WTC11 (cell line): ENCODE measurements at regions not wholly inside any gene's neighbourhood (a gene's known extent, or its start where the extent isn't known, plus 50 kb on each side); places are given as distances from the start of the nearest gene placed in this dataset.

Source experiments
- ATAC-seq: fragments of 200-7000 bp; cut with Tn5 transposase; 2 replicates; pipeline ENCODE4 v1.10.0; 2021; ENCODE audit warnings: mild to moderate bottlenecking, moderate library complexity
- CTCF ChIA-PET: fragments of 300-600 bp; sonication (Branson Sonifier 250); formaldehyde crosslinking; loops from one replicate; lab custom pipeline; 2021; ENCODE audit warnings: antibody characterized with exemption; lab: Charles Lee
- POLR2A ChIA-PET: fragments of 350-600 bp; sonication (Branson Sonifier 250); formaldehyde crosslinking; loops from one replicate; lab custom pipeline; 2021; ENCODE audit warnings: antibody characterized with exemption; lab: Charles Lee
- DNase-seq: peaks from one replicate; pipeline ENCODE4 v3.0.0; 2021; ENCODE audit warnings: low spot score
- H3K27ac Mint-ChIP-seq: 2 replicates; pipeline ENCODE4 v1.8.0; 2021; ENCODE audit warnings: mixed read lengths
- H3K27me3 Mint-ChIP-seq: 2 replicates; pipeline ENCODE4 v1.8.0; 2021; ENCODE audit warnings: low read depth, mild to moderate bottlenecking, moderate library complexity, mixed read lengths
- H3K36me3 Mint-ChIP-seq: 2 replicates; pipeline ENCODE4 v1.8.0; 2021; ENCODE audit warnings: mixed read lengths
- H3K4me1 Mint-ChIP-seq: 2 replicates; pipeline ENCODE4 v1.8.0; 2022; ENCODE audit warnings: mixed read lengths
- H3K4me3 Mint-ChIP-seq: 2 replicates; pipeline ENCODE4 v1.8.0; 2021; ENCODE audit warnings: mild to moderate bottlenecking, moderate library complexity, mixed read lengths
- H3K9me3 Mint-ChIP-seq: 2 replicates; pipeline ENCODE4 v1.8.0; 2021; ENCODE audit warnings: mixed read lengths
- CREM ChIP-seq: sonication (generic); formaldehyde crosslinking; IDR thresholded peaks from 2 replicates; pipeline ENCODE4 v1.8.1; 2022; ENCODE audit warnings: mild to moderate bottlenecking, missing genetic modification reagents, moderate library complexity
- ELF4 ChIP-seq: sonication (generic); formaldehyde crosslinking; IDR thresholded peaks from 2 replicates; pipeline ENCODE4 v1.8.1; 2022; ENCODE audit warnings: low read depth, mild to moderate bottlenecking, moderate library complexity, missing genetic modification reagents
- EMX1 ChIP-seq: fragments of 250-450 bp; sonication (Bioruptor Pico); IDR thresholded peaks from 2 replicates; pipeline ENCODE4 v1.8.0; 2021; ENCODE audit warnings: mild to moderate bottlenecking
- ESRRA ChIP-seq: sonication (generic); formaldehyde crosslinking; IDR thresholded peaks from 2 replicates; pipeline ENCODE4 v1.8.1; 2022; ENCODE audit warnings: mild to moderate bottlenecking, missing genetic modification reagents, borderline replicate concordance
- MXD4 ChIP-seq: fragments of 250-450 bp; sonication (Bioruptor Pico); IDR thresholded peaks from 2 replicates; pipeline ENCODE4 v1.8.0; 2021; ENCODE audit warnings: mild to moderate bottlenecking, moderate library complexity, borderline replicate concordance
- NFYB ChIP-seq: sonication (generic); formaldehyde crosslinking; conservative IDR thresholded peaks from 2 replicates; pipeline ENCODE4 v1.8.0; 2022; ENCODE audit warnings: low read depth, missing genetic modification reagents
- SMAD3 ChIP-seq: sonication (generic); formaldehyde crosslinking; IDR thresholded peaks from 2 replicates; pipeline ENCODE4 v1.8.0; 2022; ENCODE audit warnings: missing genetic modification reagents, mild to moderate bottlenecking, borderline replicate concordance
- TCF7 ChIP-seq: sonication (generic); formaldehyde crosslinking; IDR thresholded peaks from 2 replicates; pipeline ENCODE4 v1.8.0; 2022; ENCODE audit warnings: mild to moderate bottlenecking, low read depth, missing genetic modification reagents, moderate library complexity
- TP53 ChIP-seq: sonication (generic); formaldehyde crosslinking; IDR thresholded peaks from 2 replicates; pipeline ENCODE4 v1.8.1; 2023; ENCODE audit warnings: mild to moderate bottlenecking, missing genetic modification reagents
- ZBTB21 ChIP-seq: sonication (generic); formaldehyde crosslinking; IDR thresholded peaks from 2 replicates; pipeline ENCODE4 v1.8.1; 2023; ENCODE audit warnings: mild to moderate bottlenecking, missing genetic modification reagents, borderline replicate concordance
- ZNF396 ChIP-seq: fragments of 250-450 bp; sonication (Bioruptor Pico); IDR thresholded peaks from 2 replicates; pipeline ENCODE4 v1.8.0; 2021; ENCODE audit warnings: mild to moderate bottlenecking, moderate library complexity, borderline replicate concordance
- TF ChIP-seq, protein P1 (sequence below): fragments of 250-450 bp; sonication (Bioruptor Pico); conservative IDR thresholded peaks from 2 replicates; pipeline ENCODE4 v1.9.0; 2021; ENCODE audit warnings: mild to moderate bottlenecking
- TF ChIP-seq, protein P2 (sequence below): sonication (generic); formaldehyde crosslinking; IDR thresholded peaks from 2 replicates; pipeline ENCODE4 v1.8.0; 2023; ENCODE audit warnings: mild to moderate bottlenecking, missing genetic modification reagents
- TF ChIP-seq, protein P3 (sequence below): sonication (generic); formaldehyde crosslinking; IDR thresholded peaks from 2 replicates; pipeline ENCODE4 v1.8.1; 2022; ENCODE audit warnings: mild to moderate bottlenecking, missing genetic modification reagents, moderate library complexity, borderline replicate concordance
- TF ChIP-seq, protein P4 (sequence below): sonication (generic); formaldehyde crosslinking; IDR thresholded peaks from 2 replicates; pipeline ENCODE4 v1.8.0; 2022; ENCODE audit warnings: mild to moderate bottlenecking, missing genetic modification reagents
- TF ChIP-seq, protein P5 (sequence below): sonication (generic); formaldehyde crosslinking; IDR thresholded peaks from 2 replicates; pipeline ENCODE4 v1.8.1; 2022; ENCODE audit warnings: low read depth, missing genetic modification reagents, borderline replicate concordance
- TF ChIP-seq, protein P6 (sequence below): sonication (generic); formaldehyde crosslinking; IDR thresholded peaks from 2 replicates; pipeline ENCODE4 v1.8.1; 2023; ENCODE audit warnings: mild to moderate bottlenecking, missing genetic modification reagents, moderate library complexity
- TF ChIP-seq, protein P7 (sequence below): sonication (generic); formaldehyde crosslinking; IDR thresholded peaks from 2 replicates; pipeline ENCODE4 v1.8.0; 2022; ENCODE audit warnings: mild to moderate bottlenecking, missing genetic modification reagents
- TF ChIP-seq, protein P8 (sequence below): sonication (generic); formaldehyde crosslinking; IDR thresholded peaks from 2 replicates; pipeline ENCODE4 v1.8.1; 2022; ENCODE audit warnings: low read depth, mild to moderate bottlenecking, moderate library complexity, missing genetic modification reagents, borderline replicate concordance

DNA sequence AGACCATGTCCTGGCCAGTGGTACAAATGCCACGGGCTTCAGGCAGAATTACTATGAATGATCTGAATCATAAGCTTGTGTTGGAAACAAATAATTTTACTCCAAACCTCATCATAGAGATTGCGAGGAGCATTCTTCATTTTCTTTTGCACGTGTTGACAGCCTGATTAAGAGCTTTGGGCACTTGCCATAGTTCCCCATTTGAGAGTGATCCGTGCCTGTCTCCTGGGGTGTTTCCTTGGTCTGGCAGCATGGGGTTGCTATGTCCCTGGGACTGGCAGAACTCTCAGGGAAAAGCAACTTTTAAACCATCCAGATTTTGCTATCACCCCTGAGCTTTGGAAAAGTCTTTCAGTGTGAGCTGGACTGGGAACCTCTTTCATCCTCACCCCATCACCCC, 54.3 kb upstream of the KCNJ6 start:
- POLR2A ChIA-PET = no interaction called here

DNA sequence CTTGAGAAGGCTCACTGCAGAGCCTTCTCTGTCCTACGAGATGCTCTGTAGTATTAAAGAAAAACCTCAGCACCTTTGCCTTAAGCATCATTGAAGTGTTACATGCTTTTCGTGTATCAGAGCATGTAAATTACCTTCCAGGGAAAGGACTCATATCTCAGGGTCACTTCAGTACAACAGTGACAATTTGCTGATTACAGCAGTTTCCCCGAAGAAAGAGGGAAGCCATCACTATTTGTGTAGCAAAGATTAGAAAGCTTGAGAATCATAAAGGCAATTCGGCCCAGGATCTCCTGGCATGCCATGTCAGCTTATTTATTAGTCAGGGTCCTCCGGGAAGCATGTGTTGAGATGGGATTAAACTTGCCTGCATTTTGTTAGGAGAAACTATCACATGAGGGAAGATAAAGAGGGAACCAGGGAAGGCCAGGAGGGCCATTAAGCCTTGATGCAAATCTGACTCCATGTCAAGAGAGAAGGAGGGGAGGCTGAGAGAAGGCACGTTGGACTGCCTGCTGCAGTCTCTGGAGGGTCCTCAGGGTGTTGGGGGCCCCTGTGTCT, 55.2 kb upstream of the KCNJ6 start:
- Mint-ChIP-seq H3K4me1 (peaks cover 13% of the 10 kb centered on the region), H3K4me3 (no peak overlapping the region), H3K27ac (no peak overlapping the region), H3K36me3 (no peaks in the 10 kb centered on the region), H3K27me3 (no peaks in the 10 kb centered on the region), H3K9me3 (no peaks in the 10 kb centered on the region)
- no peak for DNase-seq
- ATAC-seq = no peak
- ChIA-PET POLR2A (no interaction called here), CTCF (interaction anchor here (0.6 to 1.4 kb wide), 3 partner anchors 199 to 381 kb away, joined by 3 to 4 read pairs (median 3); no protein-coding TSS in a partner anchor)
- no peak for TF ChIP-seq NFYB (CRISPR knock-in tag)
- no peak for TF ChIP-seq ESRRA (CRISPR knock-in tag)
- TF ChIP-seq ZNF396 (CRISPR knock-in tag) = no peak
- TF ChIP-seq, protein P1, sequence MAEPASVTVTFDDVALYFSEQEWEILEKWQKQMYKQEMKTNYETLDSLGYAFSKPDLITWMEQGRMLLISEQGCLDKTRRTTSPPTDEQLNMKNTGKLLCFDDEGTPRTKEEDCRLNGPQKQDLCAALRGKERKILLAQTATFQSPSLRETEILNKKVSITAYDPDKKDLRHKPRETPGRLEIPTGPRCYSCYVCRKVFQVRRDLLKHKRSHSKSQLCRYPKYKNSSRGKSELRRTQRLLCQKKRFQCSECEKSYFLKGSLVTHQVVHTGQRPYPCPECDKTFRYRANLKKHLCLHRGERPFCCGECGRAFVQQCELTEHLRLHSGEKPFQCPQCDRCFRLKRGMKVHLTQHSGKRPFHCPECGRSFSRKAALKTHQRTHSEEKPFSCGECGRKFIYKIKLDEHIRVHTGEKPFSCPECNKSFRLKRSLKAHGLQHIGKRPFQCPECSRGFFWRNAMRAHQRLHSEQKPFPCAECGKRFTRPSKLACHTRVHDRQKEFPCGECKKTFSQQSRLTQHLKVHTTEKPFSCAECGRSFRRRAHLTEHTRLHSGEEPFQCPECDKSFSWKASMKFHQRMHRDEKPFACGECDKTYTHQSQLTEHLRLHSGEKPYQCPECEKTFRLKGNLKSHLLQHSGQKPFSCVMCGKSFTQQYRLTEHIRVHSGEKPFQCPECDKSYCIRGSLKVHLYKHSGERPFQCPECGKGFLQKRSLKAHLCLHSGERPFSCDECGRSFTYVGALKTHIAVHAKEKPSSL = no peak
- TF ChIP-seq SMAD3 (CRISPR knock-in tag) = no peak
- TF ChIP-seq, protein P2, sequence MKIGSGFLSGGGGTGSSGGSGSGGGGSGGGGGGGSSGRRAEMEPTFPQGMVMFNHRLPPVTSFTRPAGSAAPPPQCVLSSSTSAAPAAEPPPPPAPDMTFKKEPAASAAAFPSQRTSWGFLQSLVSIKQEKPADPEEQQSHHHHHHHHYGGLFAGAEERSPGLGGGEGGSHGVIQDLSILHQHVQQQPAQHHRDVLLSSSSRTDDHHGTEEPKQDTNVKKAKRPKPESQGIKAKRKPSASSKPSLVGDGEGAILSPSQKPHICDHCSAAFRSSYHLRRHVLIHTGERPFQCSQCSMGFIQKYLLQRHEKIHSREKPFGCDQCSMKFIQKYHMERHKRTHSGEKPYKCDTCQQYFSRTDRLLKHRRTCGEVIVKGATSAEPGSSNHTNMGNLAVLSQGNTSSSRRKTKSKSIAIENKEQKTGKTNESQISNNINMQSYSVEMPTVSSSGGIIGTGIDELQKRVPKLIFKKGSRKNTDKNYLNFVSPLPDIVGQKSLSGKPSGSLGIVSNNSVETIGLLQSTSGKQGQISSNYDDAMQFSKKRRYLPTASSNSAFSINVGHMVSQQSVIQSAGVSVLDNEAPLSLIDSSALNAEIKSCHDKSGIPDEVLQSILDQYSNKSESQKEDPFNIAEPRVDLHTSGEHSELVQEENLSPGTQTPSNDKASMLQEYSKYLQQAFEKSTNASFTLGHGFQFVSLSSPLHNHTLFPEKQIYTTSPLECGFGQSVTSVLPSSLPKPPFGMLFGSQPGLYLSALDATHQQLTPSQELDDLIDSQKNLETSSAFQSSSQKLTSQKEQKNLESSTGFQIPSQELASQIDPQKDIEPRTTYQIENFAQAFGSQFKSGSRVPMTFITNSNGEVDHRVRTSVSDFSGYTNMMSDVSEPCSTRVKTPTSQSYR (CRISPR knock-in tag) = no peak
- TF ChIP-seq, protein P3, sequence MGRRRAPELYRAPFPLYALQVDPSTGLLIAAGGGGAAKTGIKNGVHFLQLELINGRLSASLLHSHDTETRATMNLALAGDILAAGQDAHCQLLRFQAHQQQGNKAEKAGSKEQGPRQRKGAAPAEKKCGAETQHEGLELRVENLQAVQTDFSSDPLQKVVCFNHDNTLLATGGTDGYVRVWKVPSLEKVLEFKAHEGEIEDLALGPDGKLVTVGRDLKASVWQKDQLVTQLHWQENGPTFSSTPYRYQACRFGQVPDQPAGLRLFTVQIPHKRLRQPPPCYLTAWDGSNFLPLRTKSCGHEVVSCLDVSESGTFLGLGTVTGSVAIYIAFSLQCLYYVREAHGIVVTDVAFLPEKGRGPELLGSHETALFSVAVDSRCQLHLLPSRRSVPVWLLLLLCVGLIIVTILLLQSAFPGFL (CRISPR knock-in tag) = no peak
- TF ChIP-seq, protein P4, sequence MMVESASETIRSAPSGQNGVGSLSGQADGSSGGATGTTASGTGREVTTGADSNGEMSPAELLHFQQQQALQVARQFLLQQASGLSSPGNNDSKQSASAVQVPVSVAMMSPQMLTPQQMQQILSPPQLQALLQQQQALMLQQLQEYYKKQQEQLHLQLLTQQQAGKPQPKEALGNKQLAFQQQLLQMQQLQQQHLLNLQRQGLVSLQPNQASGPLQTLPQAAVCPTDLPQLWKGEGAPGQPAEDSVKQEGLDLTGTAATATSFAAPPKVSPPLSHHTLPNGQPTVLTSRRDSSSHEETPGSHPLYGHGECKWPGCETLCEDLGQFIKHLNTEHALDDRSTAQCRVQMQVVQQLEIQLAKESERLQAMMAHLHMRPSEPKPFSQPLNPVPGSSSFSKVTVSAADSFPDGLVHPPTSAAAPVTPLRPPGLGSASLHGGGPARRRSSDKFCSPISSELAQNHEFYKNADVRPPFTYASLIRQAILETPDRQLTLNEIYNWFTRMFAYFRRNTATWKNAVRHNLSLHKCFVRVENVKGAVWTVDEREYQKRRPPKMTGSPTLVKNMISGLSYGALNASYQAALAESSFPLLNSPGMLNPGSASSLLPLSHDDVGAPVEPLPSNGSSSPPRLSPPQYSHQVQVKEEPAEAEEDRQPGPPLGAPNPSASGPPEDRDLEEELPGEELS (CRISPR knock-in tag) = no peak
- no peak for TF ChIP-seq MXD4 (CRISPR knock-in tag)
- TF ChIP-seq CREM (CRISPR knock-in tag) = no peak
- TF ChIP-seq, protein P5, sequence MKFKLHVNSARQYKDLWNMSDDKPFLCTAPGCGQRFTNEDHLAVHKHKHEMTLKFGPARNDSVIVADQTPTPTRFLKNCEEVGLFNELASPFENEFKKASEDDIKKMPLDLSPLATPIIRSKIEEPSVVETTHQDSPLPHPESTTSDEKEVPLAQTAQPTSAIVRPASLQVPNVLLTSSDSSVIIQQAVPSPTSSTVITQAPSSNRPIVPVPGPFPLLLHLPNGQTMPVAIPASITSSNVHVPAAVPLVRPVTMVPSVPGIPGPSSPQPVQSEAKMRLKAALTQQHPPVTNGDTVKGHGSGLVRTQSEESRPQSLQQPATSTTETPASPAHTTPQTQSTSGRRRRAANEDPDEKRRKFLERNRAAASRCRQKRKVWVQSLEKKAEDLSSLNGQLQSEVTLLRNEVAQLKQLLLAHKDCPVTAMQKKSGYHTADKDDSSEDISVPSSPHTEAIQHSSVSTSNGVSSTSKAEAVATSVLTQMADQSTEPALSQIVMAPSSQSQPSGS (CRISPR knock-in tag) = no peak
- TF ChIP-seq, protein P6, sequence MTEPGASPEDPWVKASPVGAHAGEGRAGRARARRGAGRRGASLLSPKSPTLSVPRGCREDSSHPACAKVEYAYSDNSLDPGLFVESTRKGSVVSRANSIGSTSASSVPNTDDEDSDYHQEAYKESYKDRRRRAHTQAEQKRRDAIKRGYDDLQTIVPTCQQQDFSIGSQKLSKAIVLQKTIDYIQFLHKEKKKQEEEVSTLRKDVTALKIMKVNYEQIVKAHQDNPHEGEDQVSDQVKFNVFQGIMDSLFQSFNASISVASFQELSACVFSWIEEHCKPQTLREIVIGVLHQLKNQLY (CRISPR knock-in tag) = no peak
- TF ChIP-seq, protein P7, sequence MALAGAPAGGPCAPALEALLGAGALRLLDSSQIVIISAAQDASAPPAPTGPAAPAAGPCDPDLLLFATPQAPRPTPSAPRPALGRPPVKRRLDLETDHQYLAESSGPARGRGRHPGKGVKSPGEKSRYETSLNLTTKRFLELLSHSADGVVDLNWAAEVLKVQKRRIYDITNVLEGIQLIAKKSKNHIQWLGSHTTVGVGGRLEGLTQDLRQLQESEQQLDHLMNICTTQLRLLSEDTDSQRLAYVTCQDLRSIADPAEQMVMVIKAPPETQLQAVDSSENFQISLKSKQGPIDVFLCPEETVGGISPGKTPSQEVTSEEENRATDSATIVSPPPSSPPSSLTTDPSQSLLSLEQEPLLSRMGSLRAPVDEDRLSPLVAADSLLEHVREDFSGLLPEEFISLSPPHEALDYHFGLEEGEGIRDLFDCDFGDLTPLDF (CRISPR knock-in tag) = no peak

More for the DNA sequence above, 54.3 kb upstream of the KCNJ6 start:
- Mint-ChIP-seq H3K9me3 (no peaks in the 10 kb centered on the region), H3K4me1 (peaks cover 13% of the 10 kb centered on the region), H3K4me3 (no peak overlapping the region), H3K27me3 (no peaks in the 10 kb centered on the region; the same call in 1 of the 2 replicates), H3K36me3 (no peaks in the 10 kb centered on the region), H3K27ac (no peak overlapping the region)
- no peak for ATAC-seq
- no peak for DNase-seq
- CTCF ChIA-PET = interaction anchor here (1.4 kb wide), 2 partner anchors 200 to 382 kb away, joined by 3 to 4 read pairs; no protein-coding TSS in a partner anchor
- TF ChIP-seq ZBTB21 (no peak), SMAD3 (CRISPR knock-in tag) (no peak), TP53 (CRISPR knock-in tag) (no peak), ELF4 (CRISPR knock-in tag) (no peak), TCF7 (CRISPR knock-in tag) (no peak), EMX1 (CRISPR knock-in tag) (no peak)
- TF ChIP-seq, protein P8, sequence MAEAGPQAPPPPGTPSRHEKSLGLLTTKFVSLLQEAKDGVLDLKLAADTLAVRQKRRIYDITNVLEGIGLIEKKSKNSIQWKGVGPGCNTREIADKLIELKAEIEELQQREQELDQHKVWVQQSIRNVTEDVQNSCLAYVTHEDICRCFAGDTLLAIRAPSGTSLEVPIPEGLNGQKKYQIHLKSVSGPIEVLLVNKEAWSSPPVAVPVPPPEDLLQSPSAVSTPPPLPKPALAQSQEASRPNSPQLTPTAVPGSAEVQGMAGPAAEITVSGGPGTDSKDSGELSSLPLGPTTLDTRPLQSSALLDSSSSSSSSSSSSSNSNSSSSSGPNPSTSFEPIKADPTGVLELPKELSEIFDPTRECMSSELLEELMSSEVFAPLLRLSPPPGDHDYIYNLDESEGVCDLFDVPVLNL (CRISPR knock-in tag) = no peak
- TF ChIP-seq, protein P4 (CRISPR knock-in tag) = no peak
- TF ChIP-seq, all 79 proteins: peak for 0
